OCI-LY1 (cell line): ENCODE measurements at regions not wholly inside any gene's neighbourhood (a gene's known extent, or its start where the extent isn't known, plus 50 kb on each side); places are given as distances from the start of the nearest gene placed in this dataset.

Source experiments
- H2AFZ ChIP-seq: fragments of 200-600 bp; sonication (generic), shearing (Covaris generic); 2 replicates; pipeline ENCODE4 v1.6.0; 2014; ENCODE audit warnings: antibody characterized with exemption, mild to moderate bottlenecking, low read length
- H3F3A ChIP-seq: fragments of 200-600 bp; sonication (generic), shearing (Covaris generic); 2 replicates; pipeline ENCODE4 v1.6.0; 2014; ENCODE audit warnings: mild to moderate bottlenecking, antibody characterized with exemption, low read length, moderate library complexity; ENCODE audit not compliant: insufficient read depth
- H3K27ac ChIP-seq: fragments of 200-600 bp; sonication (generic); 2 replicates; pipeline ENCODE4 v1.5.1; 2014; ENCODE audit warnings: low read length, mixed run types, mild to moderate bottlenecking, low read depth; ENCODE audit not compliant: poor library complexity, severe bottlenecking
- H3K27me3 ChIP-seq: fragments of 200-600 bp; sonication (generic); 2 replicates; pipeline ENCODE4 v1.6.0; 2014; ENCODE audit warnings: antibody characterized with exemption, mild to moderate bottlenecking, low read length, moderate library complexity; ENCODE audit not compliant: insufficient read depth
- H3K36me3 ChIP-seq: fragments of 200-600 bp; sonication (generic); 2 replicates; pipeline ENCODE4 v1.6.1; 2014; ENCODE audit warnings: mild to moderate bottlenecking, antibody characterized with exemption, low read length, moderate library complexity, mixed read lengths; ENCODE audit not compliant: insufficient read depth
- H3K4me1 ChIP-seq: fragments of 200-600 bp; sonication (generic); 2 replicates; pipeline ENCODE4 v1.5.1; 2014; ENCODE audit warnings: mild to moderate bottlenecking, low read length, moderate library complexity; ENCODE audit not compliant: insufficient read depth, severe bottlenecking
- H3K4me2 ChIP-seq: fragments of 200-600 bp; sonication (generic), shearing (Covaris generic); 2 replicates; pipeline ENCODE4 v1.6.1; 2014; ENCODE audit warnings: low read length
- H3K4me3 ChIP-seq: fragments of 200-600 bp; sonication (generic); 2 replicates; pipeline ENCODE4 v1.5.1; 2014; ENCODE audit warnings: low read length, low read depth, mild to moderate bottlenecking, mixed read lengths; ENCODE audit not compliant: poor library complexity, severe bottlenecking
- H3K79me2 ChIP-seq: fragments of 200-600 bp; shearing (Covaris generic); 2 replicates; pipeline ENCODE4 v1.6.1; 2016; ENCODE audit warnings: mixed run types, low read length, mixed read lengths; ENCODE audit not compliant: insufficient read depth
- H3K9ac ChIP-seq: fragments of 200-600 bp; sonication (generic), shearing (Covaris generic); 2 replicates; pipeline ENCODE4 v1.6.1; 2014; ENCODE audit warnings: mild to moderate bottlenecking, low read length, mixed read lengths
- H3K9me2 ChIP-seq: fragments of 200-600 bp; sonication (generic), shearing (Covaris generic); 2 replicates; pipeline ENCODE4 v1.6.1; 2014; ENCODE audit warnings: low read depth, mild to moderate bottlenecking, low read length, mixed read lengths
- H3K9me3 ChIP-seq: fragments of 200-600 bp; shearing (Covaris generic); 2 replicates; pipeline ENCODE4 v1.6.1; 2014; ENCODE audit warnings: low read length, mixed read lengths
- H4K20me1 ChIP-seq: fragments of 200-600 bp; sonication (generic), shearing (Covaris generic); 2 replicates; pipeline ENCODE4 v1.6.0; 2016; ENCODE audit warnings: mild to moderate bottlenecking, low read length; ENCODE audit not compliant: insufficient read depth
- EZH2 ChIP-seq: fragments of 200-600 bp; sonication (generic), shearing (Covaris generic); IDR thresholded peaks from 2 replicates; pipeline ENCODE4 v1.8.0; 2017; ENCODE audit warnings: borderline replicate concordance, mixed run types, mild to moderate bottlenecking, antibody characterized with exemption, low read length, moderate library complexity, mixed read lengths
- TF ChIP-seq, protein P1 (sequence below): fragments of 200-600 bp; sonication (generic), shearing (Covaris generic); IDR thresholded peaks from 2 replicates; pipeline ENCODE4 v1.5.1; 2017; ENCODE audit warnings: mild to moderate bottlenecking, antibody characterized with exemption, low read length, moderate library complexity, mixed read lengths

DNA sequence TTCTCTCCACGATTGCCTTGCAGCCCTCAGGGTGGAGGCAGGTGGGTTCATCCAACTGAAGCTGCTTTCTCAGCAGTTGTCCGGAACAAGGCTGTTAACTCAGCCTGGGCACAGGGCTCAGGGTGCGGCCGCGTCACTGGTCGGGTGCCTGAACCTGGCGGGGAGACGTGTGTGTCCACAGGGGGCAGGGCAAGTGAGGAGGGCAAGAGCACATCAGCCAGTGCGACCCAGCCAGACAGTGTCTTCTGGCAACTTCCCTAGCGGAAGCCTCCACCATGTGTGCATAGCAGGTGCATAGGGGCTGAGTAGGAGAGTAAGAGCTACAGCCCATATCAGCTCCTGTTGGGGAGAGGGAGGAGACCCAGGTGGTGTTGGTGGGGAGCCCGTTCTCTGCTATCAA is 150.4 kb upstream of the THRB start:
- Histone ChIP-seq H3K4me3 (no peak overlapping the region), H3K4me1 (no peaks in the 10 kb centered on the region), H3K9me3 (no peaks in the 10 kb centered on the region), H2AFZ (no peak overlapping the region), H3K27ac (no peak overlapping the region), H3K9me2 (no peaks in the 10 kb centered on the region), H4K20me1 (no peaks in the 10 kb centered on the region), H3K9ac (no peak overlapping the region), H3K36me3 (no peaks in the 10 kb centered on the region), H3K4me2 (no peak overlapping the region), H3F3A (no peaks in the 10 kb centered on the region), H3K79me2 (no peaks in the 10 kb centered on the region), H3K27me3 (no peaks in the 10 kb centered on the region)
- no peak for TF ChIP-seq EZH2
- TF ChIP-seq, protein P1, sequence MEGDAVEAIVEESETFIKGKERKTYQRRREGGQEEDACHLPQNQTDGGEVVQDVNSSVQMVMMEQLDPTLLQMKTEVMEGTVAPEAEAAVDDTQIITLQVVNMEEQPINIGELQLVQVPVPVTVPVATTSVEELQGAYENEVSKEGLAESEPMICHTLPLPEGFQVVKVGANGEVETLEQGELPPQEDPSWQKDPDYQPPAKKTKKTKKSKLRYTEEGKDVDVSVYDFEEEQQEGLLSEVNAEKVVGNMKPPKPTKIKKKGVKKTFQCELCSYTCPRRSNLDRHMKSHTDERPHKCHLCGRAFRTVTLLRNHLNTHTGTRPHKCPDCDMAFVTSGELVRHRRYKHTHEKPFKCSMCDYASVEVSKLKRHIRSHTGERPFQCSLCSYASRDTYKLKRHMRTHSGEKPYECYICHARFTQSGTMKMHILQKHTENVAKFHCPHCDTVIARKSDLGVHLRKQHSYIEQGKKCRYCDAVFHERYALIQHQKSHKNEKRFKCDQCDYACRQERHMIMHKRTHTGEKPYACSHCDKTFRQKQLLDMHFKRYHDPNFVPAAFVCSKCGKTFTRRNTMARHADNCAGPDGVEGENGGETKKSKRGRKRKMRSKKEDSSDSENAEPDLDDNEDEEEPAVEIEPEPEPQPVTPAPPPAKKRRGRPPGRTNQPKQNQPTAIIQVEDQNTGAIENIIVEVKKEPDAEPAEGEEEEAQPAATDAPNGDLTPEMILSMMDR: no peak

GRCh38 chr3:24646790-24647189 is 152.1 kb upstream of the THRB start:
- Histone ChIP-seq H3K4me1 (no peaks in the 10 kb centered on the region), H3F3A (no peaks in the 10 kb centered on the region), H4K20me1 (no peaks in the 10 kb centered on the region), H3K27ac (no peak overlapping the region), H3K4me2 (no peak overlapping the region), H3K9me2 (no peaks in the 10 kb centered on the region), H3K36me3 (no peaks in the 10 kb centered on the region), H3K4me3 (no peak overlapping the region), H3K9me3 (no peaks in the 10 kb centered on the region), H3K79me2 (no peaks in the 10 kb centered on the region), H3K27me3 (no peaks in the 10 kb centered on the region), H3K9ac (no peak overlapping the region), H2AFZ (no peak overlapping the region)
- no peak for TF ChIP-seq EZH2
- TF ChIP-seq, protein P1: no peak

DNA sequence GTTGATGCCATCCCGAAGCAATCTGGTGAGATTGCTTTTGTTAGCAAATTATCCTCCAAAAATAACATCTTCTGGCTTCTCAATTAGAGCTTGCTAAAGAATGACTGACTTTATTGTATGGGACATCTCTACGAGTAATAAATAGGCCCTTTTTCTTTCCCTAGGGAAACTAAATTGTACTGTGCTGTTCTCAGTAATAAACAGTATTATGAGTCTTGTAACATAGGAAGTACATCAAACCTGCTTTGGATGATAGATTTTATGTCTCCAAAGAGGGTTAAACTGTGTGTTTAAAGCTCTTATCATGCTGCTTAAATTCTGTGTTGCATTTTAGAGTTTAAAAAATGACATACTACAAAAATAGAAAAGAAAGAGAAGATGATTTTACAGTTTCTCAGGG is 153.4 kb upstream of the THRB start:
- Histone ChIP-seq H3K4me2 (no peak overlapping the region), H3K9ac (no peak overlapping the region), H3K4me1 (no peaks in the 10 kb centered on the region), H3K9me3 (no peaks in the 10 kb centered on the region), H3K4me3 (no peak overlapping the region), H3K27me3 (no peaks in the 10 kb centered on the region), H4K20me1 (no peaks in the 10 kb centered on the region), H3K79me2 (no peaks in the 10 kb centered on the region), H3K27ac (no peak overlapping the region), H2AFZ (no peak overlapping the region), H3F3A (no peaks in the 10 kb centered on the region), H3K9me2 (no peaks in the 10 kb centered on the region), H3K36me3 (no peaks in the 10 kb centered on the region)
- no peak for TF ChIP-seq EZH2
- TF ChIP-seq, protein P1: no peak
